Type B pancreatic cell (in vitro differentiated cells): ENCODE measurements at regions not wholly inside any gene's neighbourhood (a gene's known extent, or its start where the extent isn't known, plus 50 kb on each side); places are given as distances from the start of the nearest gene placed in this dataset.

Experiments
- DNase-seq: peaks from one replicate; pipeline ENCODE4 v3.0.0; 2021; ENCODE audit warnings: mixed read lengths; ENCODE audit not compliant: unreplicated experiment; ENCODE audit errors: extremely low spot score
- H3K27ac Mint-ChIP-seq: 2 replicates; pipeline ENCODE4 v1.8.0; 2021; ENCODE audit warnings: mild to moderate bottlenecking, mixed read lengths
- H3K27me3 Mint-ChIP-seq: 2 replicates; pipeline ENCODE4 v1.8.0; 2021; ENCODE audit warnings: mixed read lengths
- H3K36me3 Mint-ChIP-seq: 2 replicates; pipeline ENCODE4 v1.8.0; 2021; ENCODE audit warnings: mixed read lengths
- H3K4me1 Mint-ChIP-seq: one replicate; pipeline ENCODE4 v1.8.0; 2021; ENCODE audit warnings: mixed read lengths; ENCODE audit not compliant: unreplicated experiment
- H3K4me3 Mint-ChIP-seq: 2 replicates; pipeline ENCODE4 v1.8.0; 2021; ENCODE audit warnings: mild to moderate bottlenecking, mixed read lengths
- H3K9me3 Mint-ChIP-seq: 2 replicates; pipeline ENCODE4 v1.8.0; 2021; ENCODE audit warnings: mixed read lengths
- TF ChIP-seq, protein P1 (sequence below): fragments of 200-600 bp; sonication (generic); conservative IDR thresholded peaks from 2 replicates; pipeline ENCODE4 v1.5.0; 2021; ENCODE audit warnings: antibody characterized with exemption, mild to moderate bottlenecking

- Mint-ChIP-seq H3K9me3 (no peaks in the 10 kb centered on the region), H3K4me1 (no peaks in the 10 kb centered on the region), H3K4me3 (no peak overlapping the region), H3K36me3 (no peaks in the 10 kb centered on the region), H3K27ac (no peak overlapping the region), H3K27me3 (no peaks in the 10 kb centered on the region)
- no peak for DNase-seq
- TF ChIP-seq, protein P1, sequence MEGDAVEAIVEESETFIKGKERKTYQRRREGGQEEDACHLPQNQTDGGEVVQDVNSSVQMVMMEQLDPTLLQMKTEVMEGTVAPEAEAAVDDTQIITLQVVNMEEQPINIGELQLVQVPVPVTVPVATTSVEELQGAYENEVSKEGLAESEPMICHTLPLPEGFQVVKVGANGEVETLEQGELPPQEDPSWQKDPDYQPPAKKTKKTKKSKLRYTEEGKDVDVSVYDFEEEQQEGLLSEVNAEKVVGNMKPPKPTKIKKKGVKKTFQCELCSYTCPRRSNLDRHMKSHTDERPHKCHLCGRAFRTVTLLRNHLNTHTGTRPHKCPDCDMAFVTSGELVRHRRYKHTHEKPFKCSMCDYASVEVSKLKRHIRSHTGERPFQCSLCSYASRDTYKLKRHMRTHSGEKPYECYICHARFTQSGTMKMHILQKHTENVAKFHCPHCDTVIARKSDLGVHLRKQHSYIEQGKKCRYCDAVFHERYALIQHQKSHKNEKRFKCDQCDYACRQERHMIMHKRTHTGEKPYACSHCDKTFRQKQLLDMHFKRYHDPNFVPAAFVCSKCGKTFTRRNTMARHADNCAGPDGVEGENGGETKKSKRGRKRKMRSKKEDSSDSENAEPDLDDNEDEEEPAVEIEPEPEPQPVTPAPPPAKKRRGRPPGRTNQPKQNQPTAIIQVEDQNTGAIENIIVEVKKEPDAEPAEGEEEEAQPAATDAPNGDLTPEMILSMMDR, result no peak
Observed at GRCh38 chr4:117983541-117984365, 50.5 kb upstream of the NDST3 start.

DNA sequence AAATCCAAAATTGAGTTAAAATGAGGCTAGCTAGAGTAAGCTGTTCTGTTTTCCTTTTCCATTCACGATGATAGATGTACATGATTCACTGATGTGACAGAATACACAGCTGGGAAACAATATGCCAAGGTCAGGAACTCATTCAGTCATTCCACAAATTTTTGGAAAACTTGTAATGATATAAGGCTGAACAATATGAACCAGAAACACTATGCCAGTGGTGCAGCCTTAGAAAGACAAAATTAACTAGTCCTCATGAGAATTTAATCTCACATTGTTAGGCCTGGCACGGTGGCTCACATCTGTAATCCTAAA is 50.0 kb upstream of the NDST3 start:
- no peak overlapping the region for H3K4me3 Mint-ChIP-seq
- DNase-seq, result no peak
- TF ChIP-seq, protein P1, result no peak
- no peaks in the 10 kb centered on the region for H3K36me3 Mint-ChIP-seq
- no peak overlapping the region for H3K27ac Mint-ChIP-seq
- H3K4me1 Mint-ChIP-seq, result no peaks in the 10 kb centered on the region
- no peaks in the 10 kb centered on the region for H3K9me3 Mint-ChIP-seq
- no peaks in the 10 kb centered on the region for H3K27me3 Mint-ChIP-seq
